ENCODE measurements at regions not wholly inside any gene's neighbourhood (a gene's known extent, or its start where the extent isn't known, plus 50 kb on each side); places are given as distances from the start of the nearest gene placed in this dataset.

- TF ChIP-seq POLR2A (IDR thresholded peaks at IDR 0.05), result no peak
- TF ChIP-seq CTCF (IDR thresholded peaks at IDR 0.05), result no peak
Observed at GRCh38 chr3:6671363-6671762, 189.6 kb upstream of the GRM7 start.

Data from Peyer's patch (tissue), 4 donors.